B cell (primary cell): ENCODE measurements at regions not wholly inside any gene's neighbourhood (a gene's known extent, or its start where the extent isn't known, plus 50 kb on each side); places are given as distances from the start of the nearest gene placed in this dataset.

ENCODE experiments used
- EZH2 ChIP-seq: IDR thresholded peaks from 2 replicates; pipeline ENCODE4 v1.6.1; 2012; ENCODE audit warnings: borderline replicate concordance, low read depth, mild to moderate bottlenecking, moderate library complexity, low read length; ENCODE audit not compliant: insufficient read depth, poor library complexity, severe bottlenecking
- TF ChIP-seq, protein P1 (sequence below): fragments of 200-600 bp; IDR thresholded peaks from one replicate; pipeline ENCODE4 v1.8.0; 2022; ENCODE audit warnings: antibody characterized with exemption, mild to moderate bottlenecking

DNA sequence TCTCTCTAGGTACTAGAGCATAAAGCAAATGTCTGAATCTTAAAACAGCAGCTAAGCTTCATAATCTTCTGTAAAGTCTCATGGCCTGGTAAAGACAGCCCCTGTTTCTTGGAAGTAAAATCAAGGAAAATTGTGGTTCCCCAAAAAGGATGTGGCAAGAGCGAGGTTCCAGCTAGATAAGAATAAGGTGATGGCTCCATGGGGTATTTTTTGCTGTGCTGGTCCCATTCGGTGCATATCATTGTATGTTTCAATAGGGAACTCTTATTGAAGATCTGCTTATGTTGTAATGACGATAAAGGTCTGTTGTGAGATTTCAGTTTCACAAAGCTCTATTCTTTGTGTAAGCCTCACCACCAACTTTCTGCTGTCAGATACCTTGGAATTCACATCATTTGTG, 316.9 kb upstream of the NOCT start:
- TF ChIP-seq, protein P1, sequence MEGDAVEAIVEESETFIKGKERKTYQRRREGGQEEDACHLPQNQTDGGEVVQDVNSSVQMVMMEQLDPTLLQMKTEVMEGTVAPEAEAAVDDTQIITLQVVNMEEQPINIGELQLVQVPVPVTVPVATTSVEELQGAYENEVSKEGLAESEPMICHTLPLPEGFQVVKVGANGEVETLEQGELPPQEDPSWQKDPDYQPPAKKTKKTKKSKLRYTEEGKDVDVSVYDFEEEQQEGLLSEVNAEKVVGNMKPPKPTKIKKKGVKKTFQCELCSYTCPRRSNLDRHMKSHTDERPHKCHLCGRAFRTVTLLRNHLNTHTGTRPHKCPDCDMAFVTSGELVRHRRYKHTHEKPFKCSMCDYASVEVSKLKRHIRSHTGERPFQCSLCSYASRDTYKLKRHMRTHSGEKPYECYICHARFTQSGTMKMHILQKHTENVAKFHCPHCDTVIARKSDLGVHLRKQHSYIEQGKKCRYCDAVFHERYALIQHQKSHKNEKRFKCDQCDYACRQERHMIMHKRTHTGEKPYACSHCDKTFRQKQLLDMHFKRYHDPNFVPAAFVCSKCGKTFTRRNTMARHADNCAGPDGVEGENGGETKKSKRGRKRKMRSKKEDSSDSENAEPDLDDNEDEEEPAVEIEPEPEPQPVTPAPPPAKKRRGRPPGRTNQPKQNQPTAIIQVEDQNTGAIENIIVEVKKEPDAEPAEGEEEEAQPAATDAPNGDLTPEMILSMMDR: no peak
- TF ChIP-seq EZH2: no peak
